ENCODE measurements at regions not wholly inside any gene's neighbourhood (a gene's known extent, or its start where the extent isn't known, plus 50 kb on each side); places are given as distances from the start of the nearest gene placed in this dataset.
A peak's percentile ranks its signal among the peaks of the same experiment; 100 is the strongest.

- H3K4me3 Mint-ChIP-seq = no peak overlapping the region
- ChIA-PET CTCF (no interaction called here), POLR2A (no interaction called here)
- DNase-seq = no peak
- intact Hi-C loops (cut with DNase I, micrococcal nuclease) = no loop called here
- H3K27me3 Mint-ChIP-seq = peaks cover 7% of the 10 kb centered on the region
- H3K4me1 Mint-ChIP-seq = no peaks in the 10 kb centered on the region
- peaks cover 8% of the 10 kb centered on the region for H3K9me3 Mint-ChIP-seq (ENCODE audit: low read depth)
- no peaks in the 10 kb centered on the region for H3K36me3 Mint-ChIP-seq (ENCODE audit: low read depth)
- no peak for ATAC-seq
- H3K27ac Mint-ChIP-seq = no peak overlapping the region
Measured at GRCh38 chr12:114245555-114245954, 160.4 kb downstream of the TBX5 start.

- DNase-seq (peak; percentile 4), ATAC-seq (peak; percentile 26)
- Mint-ChIP-seq H3K9me3 (ENCODE audit: low read depth) (peaks cover 8% of the 10 kb centered on the region), H3K27ac (no peak overlapping the region), H3K27me3 (peaks cover 9% of the 10 kb centered on the region), H3K36me3 (ENCODE audit: low read depth) (no peaks in the 10 kb centered on the region), H3K4me3 (no peak overlapping the region), H3K4me1 (no peaks in the 10 kb centered on the region)
- ChIA-PET POLR2A (no interaction called here), CTCF (no interaction called here)
- intact Hi-C loops (cut with DNase I, micrococcal nuclease) = no loop called here
Measured at GRCh38 chr12:114241973-114242434, 163.9 kb downstream of the TBX5 start.

GRCh38 chr12:114240288-114240687, 165.7 kb downstream of the TBX5 start:
- Mint-ChIP-seq H3K9me3 (ENCODE audit: low read depth) (peaks cover 8% of the 10 kb centered on the region), H3K36me3 (ENCODE audit: low read depth) (no peaks in the 10 kb centered on the region), H3K27me3 (peaks cover 6% of the 10 kb centered on the region), H3K27ac (no peak overlapping the region), H3K4me1 (no peaks in the 10 kb centered on the region), H3K4me3 (no peak overlapping the region)
- no peak for ATAC-seq
- DNase-seq = no peak
- intact Hi-C loops (cut with DNase I, micrococcal nuclease) = no loop called here
- POLR2A ChIA-PET = no interaction called here
- CTCF ChIA-PET = no interaction called here

GRCh38 chr12:114238808-114239207, 167.1 kb downstream of the TBX5 start:
- ChIA-PET CTCF (no interaction called here), POLR2A (no interaction called here)
- Mint-ChIP-seq H3K27me3 (peaks cover 4% of the 10 kb centered on the region), H3K4me3 (no peak overlapping the region), H3K36me3 (ENCODE audit: low read depth) (no peaks in the 10 kb centered on the region), H3K9me3 (ENCODE audit: low read depth) (peaks cover 8% of the 10 kb centered on the region), H3K4me1 (no peaks in the 10 kb centered on the region), H3K27ac (no peak overlapping the region)
- DNase-seq (no peak), ATAC-seq (no peak)
- intact Hi-C loops (cut with DNase I, micrococcal nuclease) = no loop called here

GRCh38 chr12:114237230-114237629, 168.7 kb downstream of the TBX5 start:
- no peak for ATAC-seq
- no peaks in the 10 kb centered on the region for H3K4me1 Mint-ChIP-seq
- no peak for DNase-seq
- ChIA-PET CTCF (no interaction called here), POLR2A (no interaction called here)
- H3K9me3 Mint-ChIP-seq (ENCODE audit: low read depth) = peaks cover 4% of the 10 kb centered on the region
- no peaks in the 10 kb centered on the region for H3K36me3 Mint-ChIP-seq (ENCODE audit: low read depth)
- no peak overlapping the region for H3K27ac Mint-ChIP-seq
- no peak overlapping the region for H3K4me3 Mint-ChIP-seq
- intact Hi-C loops (cut with DNase I, micrococcal nuclease) = no loop called here
- peaks cover 4% of the 10 kb centered on the region for H3K27me3 Mint-ChIP-seq

GRCh38 chr12:114232187-114232586, 173.8 kb downstream of the TBX5 start:
- ATAC-seq (no peak), DNase-seq (no peak)
- Mint-ChIP-seq H3K9me3 (ENCODE audit: low read depth) (peaks cover 4% of the 10 kb centered on the region), H3K36me3 (ENCODE audit: low read depth) (no peaks in the 10 kb centered on the region), H3K27me3 (no peaks in the 10 kb centered on the region), H3K4me3 (no peak overlapping the region), H3K4me1 (no peaks in the 10 kb centered on the region), H3K27ac (no peak overlapping the region)
- POLR2A ChIA-PET = no interaction called here
- intact Hi-C loops (cut with DNase I, micrococcal nuclease) = no loop called here
- CTCF ChIA-PET = no interaction called here

- DNase-seq (no peak), ATAC-seq (no peak)
- H3K4me3 Mint-ChIP-seq = no peak overlapping the region
- H3K27me3 Mint-ChIP-seq = peaks cover 9% of the 10 kb centered on the region
- no peaks in the 10 kb centered on the region for H3K4me1 Mint-ChIP-seq
- H3K36me3 Mint-ChIP-seq (ENCODE audit: low read depth) = no peaks in the 10 kb centered on the region
- H3K9me3 Mint-ChIP-seq (ENCODE audit: low read depth) = peaks cover 4% of the 10 kb centered on the region
- H3K27ac Mint-ChIP-seq = no peak overlapping the region
- ChIA-PET POLR2A (no interaction called here), CTCF (no interaction called here)
- intact Hi-C loops (cut with DNase I, micrococcal nuclease) = no loop called here
Measured at GRCh38 chr12:114229150-114229549, 176.8 kb downstream of the TBX5 start.

GRCh38 chr12:114226241-114226928, 179.6 kb downstream of the TBX5 start:
- ChIA-PET POLR2A (no interaction called here), CTCF (no interaction called here)
- no peak for ATAC-seq
- no peaks in the 10 kb centered on the region for H3K36me3 Mint-ChIP-seq (ENCODE audit: low read depth)
- peaks cover 21% of the 10 kb centered on the region for H3K27me3 Mint-ChIP-seq
- H3K4me3 Mint-ChIP-seq = no peak overlapping the region
- peaks cover 4% of the 10 kb centered on the region for H3K9me3 Mint-ChIP-seq (ENCODE audit: low read depth)
- intact Hi-C loops (cut with DNase I, micrococcal nuclease) = no loop called here
- DNase-seq = no peak
- no peaks in the 10 kb centered on the region for H3K4me1 Mint-ChIP-seq
- H3K27ac Mint-ChIP-seq = no peak overlapping the region

GRCh38 chr12:114221957-114222630, 183.8 kb downstream of the TBX5 start:
- H3K27me3 Mint-ChIP-seq = peaks cover 29% of the 10 kb centered on the region

GRCh38 chr12:114221136-114221833, 184.7 kb downstream of the TBX5 start:
- H3K36me3 Mint-ChIP-seq (ENCODE audit: low read depth) = no peaks in the 10 kb centered on the region
- ATAC-seq (no peak), DNase-seq (no peak)
- CTCF ChIA-PET = no interaction called here
- H3K4me1 Mint-ChIP-seq = no peaks in the 10 kb centered on the region
- no peak overlapping the region for H3K27ac Mint-ChIP-seq
- intact Hi-C loops (cut with DNase I, micrococcal nuclease) = no loop called here
- peaks cover 29% of the 10 kb centered on the region for H3K27me3 Mint-ChIP-seq
- no peak overlapping the region for H3K4me3 Mint-ChIP-seq
- H3K9me3 Mint-ChIP-seq (ENCODE audit: low read depth) = peaks cover 2% of the 10 kb centered on the region
- POLR2A ChIA-PET = no interaction called here

More at GRCh38 chr12:114221957-114222630, 183.8 kb downstream of the TBX5 start:
- no peak overlapping the region for H3K4me3 Mint-ChIP-seq
- DNase-seq = no peak
- no peaks in the 10 kb centered on the region for H3K36me3 Mint-ChIP-seq (ENCODE audit: low read depth)
- H3K27ac Mint-ChIP-seq = no peak overlapping the region
- intact Hi-C loops (cut with DNase I, micrococcal nuclease) = no loop called here
- no peak for ATAC-seq
- ChIA-PET POLR2A (no interaction called here), CTCF (no interaction called here)
- no peaks in the 10 kb centered on the region for H3K4me1 Mint-ChIP-seq
- H3K9me3 Mint-ChIP-seq (ENCODE audit: low read depth) = peaks cover 2% of the 10 kb centered on the region

- ChIA-PET CTCF (no interaction called here), POLR2A (no interaction called here)
- Mint-ChIP-seq H3K4me1 (no peaks in the 10 kb centered on the region), H3K27me3 (peaks cover 26% of the 10 kb centered on the region), H3K36me3 (ENCODE audit: low read depth) (no peaks in the 10 kb centered on the region), H3K27ac (no peak overlapping the region), H3K4me3 (no peak overlapping the region), H3K9me3 (ENCODE audit: low read depth) (peaks cover 4% of the 10 kb centered on the region)
- intact Hi-C loops (cut with DNase I, micrococcal nuclease) = no loop called here
- ATAC-seq (no peak), DNase-seq (no peak)
Measured at GRCh38 chr12:114220311-114220710, 185.6 kb downstream of the TBX5 start.

GRCh38 chr12:114218136-114218535, 187.8 kb downstream of the TBX5 start:
- ChIA-PET CTCF (no interaction called here), POLR2A (no interaction called here)
- H3K9me3 Mint-ChIP-seq (ENCODE audit: low read depth) = peaks cover 4% of the 10 kb centered on the region
- no peak overlapping the region for H3K4me3 Mint-ChIP-seq
- no peaks in the 10 kb centered on the region for H3K4me1 Mint-ChIP-seq
- intact Hi-C loops (cut with DNase I, micrococcal nuclease) = no loop called here
- peaks cover 12% of the 10 kb centered on the region for H3K27me3 Mint-ChIP-seq
- H3K36me3 Mint-ChIP-seq (ENCODE audit: low read depth) = no peaks in the 10 kb centered on the region
- no peak for DNase-seq
- no peak overlapping the region for H3K27ac Mint-ChIP-seq
- ATAC-seq = no peak

Measured in activated CD4-positive, alpha-beta T cell treated with anti-CD3 and anti-CD28 coated beads for 36 hours (primary cell).